H1 (cell line): ENCODE measurements at regions not wholly inside any gene's neighbourhood (a gene's known extent, or its start where the extent isn't known, plus 50 kb on each side); places are given as distances from the start of the nearest gene placed in this dataset.

ENCODE experiments used
- CTCF ChIA-PET: fragments of 300-600 bp; sonication (Branson Sonifier 250); formaldehyde crosslinking; loops from one replicate; lab custom pipeline; 2021; ENCODE audit not compliant: partially characterized antibody; lab: Charles Lee
- POLR2A ChIA-PET: fragments of 300-600 bp; sonication (Branson Sonifier 250); formaldehyde crosslinking; loops from one replicate; lab custom pipeline; 2021; ENCODE audit warnings: inconsistent platforms; ENCODE audit not compliant: partially characterized antibody; lab: Charles Lee
- DNase-seq, 2 experiments: peaks; one replicate each; pipeline versions ENCODE4 v3.0.0 to v3.0.0-alpha.2; 2010 to 2022; ENCODE audit warnings: low spot score in 2 of 2, low read depth in 1 of 2, mixed read lengths in 1 of 2
- FAIRE-seq: peaks from 2 replicates; lab custom pipeline; 2011; peaks lifted over from hg19 to GRCh38; lab: Jason Lieb, UNC
- H2AFZ ChIP-seq: 2 replicates; pipeline ENCODE4 v1.8.1; 2012; ENCODE audit warnings: low read length, inconsistent platforms
- H2AK5ac ChIP-seq: 2 replicates; pipeline ENCODE4 v1.6.1; 2013; ENCODE audit warnings: low read depth, low read length
- H2BK120ac ChIP-seq: replicated peaks from 2 replicates; pipeline ENCODE3; 2013; ENCODE audit warnings: low read depth, low read length, inconsistent platforms
- H2BK12ac ChIP-seq: 2 replicates; pipeline ENCODE4 v1.6.1; 2013; ENCODE audit warnings: low read depth, low read length
- H2BK15ac ChIP-seq: 2 replicates; pipeline ENCODE4 v1.6.1; 2013; ENCODE audit warnings: low read length
- H2BK20ac ChIP-seq: 2 replicates; pipeline ENCODE4 v1.6.1; 2013; ENCODE audit warnings: low read length
- H2BK5ac ChIP-seq: 2 replicates; pipeline ENCODE4 v1.6.1; 2013; ENCODE audit warnings: low read depth, low read length
- H3K14ac ChIP-seq: 2 replicates; pipeline ENCODE4 v1.6.1; 2013; ENCODE audit warnings: inconsistent platforms; ENCODE audit not compliant: insufficient read length
- H3K18ac ChIP-seq: 2 replicates; pipeline ENCODE4 v1.6.1; 2013; ENCODE audit warnings: low read length; ENCODE audit errors: extremely low read depth
- H3K23ac ChIP-seq: 2 replicates; pipeline ENCODE4 v1.6.1; 2013; ENCODE audit warnings: inconsistent platforms; ENCODE audit not compliant: insufficient read length
- H3K23me2 ChIP-seq: 2 replicates; pipeline ENCODE4 v1.6.1; 2013; ENCODE audit warnings: low read depth, low read length
- H3K27ac ChIP-seq: 2 replicates; pipeline ENCODE4 v1.6.1; 2011; ENCODE audit warnings: low read depth, low read length, inconsistent platforms
- H3K27me3 ChIP-seq, 4 experiments: replicated peaks in 1 of 4; 1 replicate in 1 of 4; 2 replicates in 3 of 4; pipeline versions ENCODE4 v1.6.1 to v1.8.1; 2011 to 2013; ENCODE audit warnings: low read length in 3 of 4, mild to moderate bottlenecking in 3 of 4, inconsistent platforms in 2 of 4, mixed read lengths in 2 of 4, moderate library complexity in 1 of 4; ENCODE audit not compliant: control insufficient read depth in 3 of 4, insufficient read depth in 3 of 4; ENCODE audit errors: extremely low read depth in 1 of 4
- H3K36me3 ChIP-seq, 4 experiments: 2 replicates each; pipeline versions ENCODE4 v1.6.1 to v1.8.1; 2011 to 2013; ENCODE audit warnings: mild to moderate bottlenecking in 4 of 4, low read length in 3 of 4, moderate library complexity in 2 of 4, control low read depth in 1 of 4, inconsistent platforms in 1 of 4; ENCODE audit not compliant: insufficient read depth in 4 of 4, control insufficient read depth in 2 of 4
- H3K4ac ChIP-seq: replicated peaks from 2 replicates; pipeline ENCODE3; 2013; ENCODE audit warnings: low read length, low read depth, mixed read lengths, inconsistent platforms; ENCODE audit not compliant: insufficient read length
- H3K4me1 ChIP-seq, 4 experiments: replicated peaks in 1 of 4; 1 replicate in 1 of 4; 2 replicates in 3 of 4; pipeline versions ENCODE4 v1.6.1 to v1.8.1; 2011 to 2013; ENCODE audit warnings: low read length in 3 of 4, inconsistent platforms in 2 of 4, mixed read lengths in 1 of 4; ENCODE audit not compliant: insufficient read depth in 4 of 4, control insufficient read depth in 3 of 4
- H3K4me2 ChIP-seq, 2 experiments: 2 replicates each; pipeline versions ENCODE4 v1.6.1 to v1.8.1; 2011 to 2013; ENCODE audit warnings: low read depth in 2 of 2, low read length in 2 of 2, control low read depth in 1 of 2, inconsistent platforms in 1 of 2, mild to moderate bottlenecking in 1 of 2; ENCODE audit not compliant: insufficient read depth in 1 of 2
- H3K4me3 ChIP-seq, 4 experiments: fragments of 200-600, 300-600 bp in 1 of 4; sonication (generic), shearing (Covaris generic), sonication (Bioruptor Twin) in 1 of 4; 2 replicates each; pipeline versions ENCODE4 v1.5.1 to v1.8.1; 2011 to 2016; ENCODE audit warnings: low read length in 4 of 4, low read depth in 3 of 4, control low read depth in 2 of 4, inconsistent platforms in 2 of 4, mild to moderate bottlenecking in 2 of 4, mixed read lengths in 1 of 4, moderate library complexity in 1 of 4; ENCODE audit not compliant: insufficient read depth in 2 of 4; ENCODE audit errors: extremely low read depth in 1 of 4
- H3K56ac ChIP-seq: replicated peaks from 2 replicates; pipeline ENCODE3; 2013; ENCODE audit warnings: low read depth, mild to moderate bottlenecking, mixed read lengths, low read length, inconsistent platforms; ENCODE audit not compliant: insufficient read length
- H3K79me1 ChIP-seq: 2 replicates; pipeline ENCODE4 v1.6.1; 2013; ENCODE audit warnings: low read depth, low read length, control low read depth
- H3K79me2 ChIP-seq, 2 experiments: 2 replicates each; pipeline versions ENCODE4 v1.6.1 to v1.8.1; 2012 to 2013; ENCODE audit warnings: low read length in 2 of 2, mild to moderate bottlenecking in 2 of 2, inconsistent platforms in 1 of 2; ENCODE audit not compliant: insufficient read depth in 2 of 2, control insufficient read depth in 1 of 2
- H3K9ac ChIP-seq, 4 experiments: replicated peaks in 1 of 4; 1 replicate in 1 of 4; 2 replicates in 3 of 4; pipeline versions ENCODE4 v1.6.1 to v1.8.1; 2011 to 2013; ENCODE audit warnings: low read depth in 3 of 4, low read length in 3 of 4, control low read depth in 2 of 4, mild to moderate bottlenecking in 2 of 4, moderate library complexity in 2 of 4, inconsistent platforms in 1 of 4; ENCODE audit errors: extremely low read depth in 1 of 4
- H3K9me3 ChIP-seq, 2 experiments: 2 replicates each; pipeline versions ENCODE4 v1.6.1 to v1.8.1; 2012 to 2013; ENCODE audit warnings: mild to moderate bottlenecking in 2 of 2, moderate library complexity in 2 of 2, control low read depth in 1 of 2, inconsistent platforms in 1 of 2, low read depth in 1 of 2, low read length in 1 of 2, mixed read lengths in 1 of 2; ENCODE audit not compliant: insufficient read depth in 2 of 2
- H4K20me1 ChIP-seq, 2 experiments: replicated peaks in 1 of 2; 2 replicates each; pipeline versions ENCODE3 to v1.8.1; 2011 to 2013; ENCODE audit warnings: inconsistent platforms in 2 of 2, low read length in 2 of 2, mild to moderate bottlenecking in 1 of 2; ENCODE audit not compliant: insufficient read depth in 2 of 2, control insufficient read depth in 1 of 2
- H4K5ac ChIP-seq: 2 replicates; pipeline ENCODE4 v1.6.1; 2013; ENCODE audit warnings: low read length, low read depth, mixed read lengths, inconsistent platforms; ENCODE audit not compliant: insufficient read length
- H4K8ac ChIP-seq: 2 replicates; pipeline ENCODE4 v1.8.0; 2013; ENCODE audit warnings: mild to moderate bottlenecking, moderate library complexity, low read length, inconsistent platforms; ENCODE audit not compliant: insufficient read depth; ENCODE audit errors: extremely low read depth
- H4K91ac ChIP-seq: replicated peaks from 2 replicates; pipeline ENCODE3; 2013; ENCODE audit warnings: low read length, mixed read lengths, inconsistent platforms; ENCODE audit not compliant: insufficient read length
- CTBP2 ChIP-seq: IDR thresholded peaks from 2 replicates; pipeline ENCODE4 v1.7.0; 2011; ENCODE audit warnings: borderline replicate concordance, mild to moderate bottlenecking, moderate library complexity, mixed read lengths, low read length; ENCODE audit not compliant: insufficient read depth, insufficient read length
- MAX ChIP-seq: IDR thresholded peaks from 2 replicates; pipeline ENCODE4 v1.6.1; 2012; ENCODE audit warnings: inconsistent platforms
- RBBP5 ChIP-seq: IDR thresholded peaks from 2 replicates; pipeline ENCODE4 v1.7.1; 2012; ENCODE audit warnings: low read depth, mild to moderate bottlenecking, inconsistent platforms, low read length, moderate library complexity, borderline replicate concordance
- RFX5 ChIP-seq: IDR thresholded peaks from 2 replicates; pipeline ENCODE4 v1.6.1; 2011; ENCODE audit warnings: low read depth, low read length, improper control_type of control experiment, borderline replicate concordance
- SIN3A ChIP-seq, 2 experiments: IDR thresholded peaks in 1 of 2; conservative IDR thresholded peaks in 1 of 2; 2 replicates each; pipeline ENCODE4 v1.6.1; 2011 to 2012; ENCODE audit warnings: low read length in 2 of 2, improper control_type of control experiment in 1 of 2, low read depth in 1 of 2, mild to moderate bottlenecking in 1 of 2
- YY1 ChIP-seq: IDR thresholded peaks from 2 replicates; pipeline ENCODE4 v1.6.1; 2011; ENCODE audit warnings: low read depth, mild to moderate bottlenecking, low read length
- WGBS, 2 experiments: shearing (Covaris generic) in 1 of 2; methylation state at CpG; one replicate each; pipeline versions ENCODE4 v1.1.6 to v1.1.7; 2013 to 2015; ENCODE audit warnings: low lambda C conversion rate in 2 of 2, mixed read lengths in 2 of 2, inconsistent platforms in 1 of 2, low coverage in 1 of 2, missing lambda C conversion rate in 1 of 2; ENCODE audit not compliant: insufficient replicate concordance in 2 of 2, insufficient coverage in 1 of 2, insufficient read length in 1 of 2; ENCODE audit errors: extremely low coverage in 1 of 2, missing lambda C conversion rate in 1 of 2; 5-methylcytosine and 5-hydroxymethylcytosine counted together
- TF ChIP-seq, protein P1 (sequence below): IDR thresholded peaks from 2 replicates; pipeline ENCODE4 v1.6.1; 2011; ENCODE audit warnings: low read depth, mild to moderate bottlenecking, low read length; ENCODE audit not compliant: insufficient read depth

DNA sequence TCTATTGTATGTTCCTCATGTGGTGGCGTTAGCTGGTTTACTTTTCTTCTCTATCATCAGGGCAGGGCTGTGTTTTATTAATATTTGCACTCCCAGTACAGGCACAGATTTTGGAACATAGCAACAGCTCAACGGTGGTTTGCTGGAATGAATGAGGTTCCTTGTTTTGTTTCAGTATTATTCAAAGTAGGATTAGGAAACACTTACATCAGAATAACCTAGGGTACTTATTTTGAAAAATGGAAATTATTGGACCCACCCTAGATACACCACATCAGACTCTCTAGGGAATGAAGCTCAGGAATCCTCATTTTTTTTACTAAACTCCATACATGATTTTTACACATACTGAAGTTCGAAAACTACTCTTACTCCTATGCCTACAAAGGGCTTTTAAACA lies 108.8 kb upstream of the ENPEP start:
- no peak overlapping the region for H3K4me2 ChIP-seq
- POLR2A ChIA-PET, result no interaction called here
- H2AFZ ChIP-seq, result no peak overlapping the region
- H3K14ac ChIP-seq, result no peak overlapping the region
- no peak for TF ChIP-seq CTBP2
- no peak for TF ChIP-seq MAX
- TF ChIP-seq, protein P1, sequence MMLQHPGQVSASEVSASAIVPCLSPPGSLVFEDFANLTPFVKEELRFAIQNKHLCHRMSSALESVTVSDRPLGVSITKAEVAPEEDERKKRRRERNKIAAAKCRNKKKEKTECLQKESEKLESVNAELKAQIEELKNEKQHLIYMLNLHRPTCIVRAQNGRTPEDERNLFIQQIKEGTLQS, result no peak
- no peak for TF ChIP-seq YY1
- no peak for TF ChIP-seq RFX5
- no peak for TF ChIP-seq RBBP5
- TF ChIP-seq SIN3A (conservative IDR thresholded peaks at IDR 0.05 in 1 of 2, IDR thresholded peaks at IDR 0.05 in 1 of 2; ENCODE audit: low read depth in 1 of 2, low read length in 2 of 2), result no peak
- TF ChIP-seq, all 59 proteins: peak for 0
- 90% methylated on average over 3 of the region's 3 CpGs; no CpG with 5 or more reads in 1 of the 2 experiments for WGBS, 2 experiments
- no peak overlapping the region for H3K4ac ChIP-seq
- no peak overlapping the region for H2BK20ac ChIP-seq
- no peak overlapping the region for H2AK5ac ChIP-seq
- H4K20me1 ChIP-seq, result no peaks in the 10 kb centered on the region
- CTCF ChIA-PET, result interaction anchor here (1.0 to 1.9 kb wide), 4 partner anchors 11 to 143 kb away, joined by 3 to 5 read pairs (median 4); no protein-coding TSS in a partner anchor
- no peak overlapping the region for H4K5ac ChIP-seq
- FAIRE-seq (no peak), DNase-seq (no peak)
- H3K9ac ChIP-seq, result no peak overlapping the region
- H3K36me3 ChIP-seq, result no peaks in the 10 kb centered on the region
- H3K56ac ChIP-seq, result no peak overlapping the region
- H3K79me2 ChIP-seq, result no peaks in the 10 kb centered on the region
- peaks cover 0 to 6% (median 0%) of the 10 kb centered on the region in 4 experiments; a peak in 1 of 7 replicates for H3K4me1 ChIP-seq
- no peak overlapping the region for H3K23ac ChIP-seq
- no peak overlapping the region for H3K18ac ChIP-seq
- no peak overlapping the region for H2BK15ac ChIP-seq
- no peak overlapping the region for H2BK5ac ChIP-seq
- H3K9me3 ChIP-seq, result no peaks in the 10 kb centered on the region
- H2BK12ac ChIP-seq, result no peak overlapping the region
- H3K4me3 ChIP-seq, result no peak overlapping the region
- no peaks in the 10 kb centered on the region for H3K27me3 ChIP-seq
- no peaks in the 10 kb centered on the region for H3K79me1 ChIP-seq
- H3K23me2 ChIP-seq, result no peaks in the 10 kb centered on the region
- no peak overlapping the region for H3K27ac ChIP-seq
- H2BK120ac ChIP-seq, result no peak overlapping the region
- no peak overlapping the region for H4K91ac ChIP-seq
- no peak overlapping the region for H4K8ac ChIP-seq
